GM12878 (cell line): ENCODE measurements at regions not wholly inside any gene's neighbourhood (a gene's known extent, or its start where the extent isn't known, plus 50 kb on each side); places are given as distances from the start of the nearest gene placed in this dataset.

Experiments
- ATAC-seq: fragments of 200-7000 bp; cut with Tn5 transposase; 3 replicates; pipeline ENCODE4 v1.9.1; 2020; ENCODE audit warnings: mild to moderate bottlenecking, moderate library complexity
- BruUV-seq: library from RNA; stranded (reverse); fragments of 400-500 nt; replicated peaks from 2 replicates; lab custom pipeline; 2021; lab: Mats Ljungman, UMichigan
- CTCF ChIA-PET: fragments of 300-600 bp; sonication (Branson Sonifier 250); formaldehyde crosslinking; extraction: SDS; loops from one replicate; lab custom pipeline; 2021; ENCODE audit warnings: inconsistent platforms; lab: Yijun Ruan, JAX
- POLR2A ChIA-PET: fragments of 350-600 bp; formaldehyde crosslinking; extraction: SDS; loops from one replicate; lab custom pipeline; 2021; ENCODE audit warnings: inconsistent platforms; lab: Charles Lee
- RAD21 ChIA-PET: fragments of 300-600 bp; sonication (Branson Sonifier 250); formaldehyde crosslinking; loops from one replicate; lab custom pipeline; 2023; ENCODE audit warnings: antibody characterized with exemption; ENCODE audit not compliant: unreplicated experiment; lab: Charles Lee
- SMC1A ChIA-PET: fragments of 300-600 bp; sonication (Branson Sonifier 250); formaldehyde crosslinking; loops from one replicate; lab custom pipeline; 2023; ENCODE audit not compliant: unreplicated experiment, uncharacterized antibody; lab: Charles Lee
- DNase-seq: peaks from one replicate; pipeline ENCODE4 v3.0.0-alpha.2; 2011; ENCODE audit warnings: low read depth, low spot score
- FAIRE-seq: peaks from 3 replicates; lab custom pipeline; 2011; peaks lifted over from hg19 to GRCh38; lab: Jason Lieb, UNC
- H2AFZ ChIP-seq: 2 replicates; pipeline ENCODE4 v1.6.0; 2011; ENCODE audit warnings: low read depth, low read length, control low read depth; ENCODE audit not compliant: control insufficient read depth
- H3K27ac ChIP-seq: 2 replicates; pipeline ENCODE4 v1.5.1; 2011; ENCODE audit warnings: control low read depth; ENCODE audit not compliant: control insufficient read depth, insufficient read depth
- H3K27me3 ChIP-seq, 2 experiments: replicated peaks in 1 of 2; 2 replicates each; pipeline versions ENCODE4 v1.6.0 to v1.6.1; 2011; ENCODE audit warnings: low read length in 1 of 2; ENCODE audit not compliant: control insufficient read depth in 2 of 2, insufficient read depth in 2 of 2
- H3K36me3 ChIP-seq, 2 experiments: 2 replicates each; pipeline ENCODE4 v1.5.1; 2011; ENCODE audit warnings: low read length in 1 of 2; ENCODE audit not compliant: control insufficient read depth in 2 of 2, insufficient read depth in 2 of 2
- H3K4me1 ChIP-seq: 2 replicates; pipeline ENCODE4 v1.6.1; 2011; ENCODE audit warnings: mild to moderate bottlenecking, low read length, moderate library complexity, mixed read lengths; ENCODE audit not compliant: control insufficient read depth, insufficient read depth
- H3K4me2 ChIP-seq: 2 replicates; pipeline ENCODE4 v1.6.0; 2011; ENCODE audit warnings: control low read depth; ENCODE audit not compliant: control insufficient read depth, insufficient read depth
- H3K4me3 ChIP-seq: fragments of 200-600 bp; sonication (generic); 2 replicates; pipeline ENCODE4 v1.5.1; 2016
- H3K79me2 ChIP-seq: 2 replicates; pipeline ENCODE4 v1.6.0; 2011; ENCODE audit warnings: low read length; ENCODE audit not compliant: control insufficient read depth, insufficient read depth
- H3K9ac ChIP-seq: 2 replicates; pipeline ENCODE4 v1.8.0; 2011; ENCODE audit warnings: low read length, control low read depth, mixed read lengths; ENCODE audit not compliant: control insufficient read depth, insufficient read depth
- H3K9me3 ChIP-seq: replicated peaks from 3 replicates; pipeline ENCODE4 v1.5.1; 2011; ENCODE audit warnings: mild to moderate bottlenecking, low read length; ENCODE audit not compliant: control insufficient read depth, insufficient read depth
- H4K20me1 ChIP-seq: 2 replicates; pipeline ENCODE4 v1.6.0; 2011; ENCODE audit not compliant: control insufficient read depth, insufficient read depth
- CBFB ChIP-seq: IDR thresholded peaks from 2 replicates; pipeline ENCODE4 v1.6.1; 2016; ENCODE audit warnings: antibody characterized with exemption, low read depth
- CEBPB ChIP-seq, 2 experiments: fragments of 150-350 bp in 1 of 2; IDR thresholded peaks; 2 replicates each; pipeline ENCODE4 v1.6.1; 2012 to 2014; ENCODE audit warnings: low read depth in 2 of 2, low read length in 2 of 2, borderline replicate concordance in 1 of 2, inconsistent platforms in 1 of 2
- CREB1 ChIP-seq: IDR thresholded peaks from 2 replicates; pipeline ENCODE4 v1.6.1; 2012; ENCODE audit warnings: low read depth, mild to moderate bottlenecking, inconsistent platforms
- LARP7 ChIP-seq: fragments of 450-650 bp; IDR thresholded peaks from 2 replicates; pipeline ENCODE4 v1.6.1; 2017; ENCODE audit warnings: mild to moderate bottlenecking
- NFXL1 ChIP-seq: fragments of 450-650 bp; IDR thresholded peaks from 2 replicates; pipeline ENCODE4 v1.6.1; 2017; ENCODE audit warnings: antibody characterized with exemption, mild to moderate bottlenecking, borderline replicate concordance
- TARDBP ChIP-seq: IDR thresholded peaks from 2 replicates; pipeline ENCODE4 v1.6.1; 2016; ENCODE audit warnings: borderline replicate concordance
- YY1 ChIP-seq: IDR thresholded peaks from 2 replicates; pipeline ENCODE4 v1.6.1; 2011; ENCODE audit warnings: low read depth, mild to moderate bottlenecking, low read length
- ZZZ3 ChIP-seq: IDR thresholded peaks from 2 replicates; pipeline ENCODE4 v1.6.1; 2011; ENCODE audit warnings: low read depth; ENCODE audit not compliant: control insufficient read depth, insufficient read length
- WGBS: methylation state at CpG from one replicate; pipeline ENCODE4 v1.1.6; 2016; ENCODE audit warnings: low lambda C conversion rate; ENCODE audit not compliant: insufficient replicate concordance, insufficient coverage; ENCODE audit errors: missing lambda C conversion rate; 5-methylcytosine and 5-hydroxymethylcytosine counted together
- in situ Hi-C: fragments of 300-500 bp; cut with MboI; formaldehyde crosslinking; loops from 9 replicates; pipeline ENCODE4 v1.14.3; 2018; ENCODE audit warnings: mixed read lengths
- intact Hi-C: fragments of 100-400 bp; cut with micrococcal nuclease; formaldehyde crosslinking; loops from one replicate; pipeline ENCODE4 v1.14.2; 2022; ENCODE audit not compliant: unreplicated experiment
- TF ChIP-seq, protein P1 (sequence below): fragments of 450-650 bp; IDR thresholded peaks from 2 replicates; pipeline ENCODE4 v1.6.1; 2017; ENCODE audit warnings: borderline replicate concordance
- TF ChIP-seq, protein P2 (sequence below): fragments of 450-650 bp; IDR thresholded peaks from 2 replicates; pipeline ENCODE4 v1.6.1; 2017; ENCODE audit warnings: mild to moderate bottlenecking, moderate library complexity
- TF ChIP-seq, protein P3 (sequence below): IDR thresholded peaks from 2 replicates; pipeline ENCODE4 v1.6.1; 2012; ENCODE audit warnings: low read depth, low read length, improper control_type of control experiment
- TF ChIP-seq, protein P4 (sequence below): IDR thresholded peaks from 2 replicates; pipeline ENCODE4 v1.6.1; 2012; ENCODE audit warnings: low read depth, low read length, improper control_type of control experiment

DNA sequence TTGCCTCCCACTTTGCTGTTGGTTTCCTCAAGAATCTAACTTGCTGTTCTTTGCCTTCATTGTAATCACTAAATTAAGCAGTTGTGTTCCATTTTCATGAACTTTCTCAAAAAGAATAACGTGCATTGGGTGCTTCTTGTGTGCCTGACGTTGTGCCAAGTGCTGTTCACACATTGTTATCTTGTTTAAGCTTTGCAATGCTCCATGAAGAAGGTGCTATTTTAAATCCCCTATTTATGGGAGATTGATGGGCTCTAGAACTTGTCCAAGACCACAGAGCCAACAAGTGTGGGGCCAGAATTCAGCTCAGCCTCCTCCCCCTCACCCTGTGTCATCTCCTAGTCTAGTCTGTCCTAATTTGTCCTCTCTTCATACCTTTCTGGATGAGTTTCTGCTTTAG, 199.8 kb downstream of the C1orf94 start (continued):
- TF ChIP-seq, protein P1, sequence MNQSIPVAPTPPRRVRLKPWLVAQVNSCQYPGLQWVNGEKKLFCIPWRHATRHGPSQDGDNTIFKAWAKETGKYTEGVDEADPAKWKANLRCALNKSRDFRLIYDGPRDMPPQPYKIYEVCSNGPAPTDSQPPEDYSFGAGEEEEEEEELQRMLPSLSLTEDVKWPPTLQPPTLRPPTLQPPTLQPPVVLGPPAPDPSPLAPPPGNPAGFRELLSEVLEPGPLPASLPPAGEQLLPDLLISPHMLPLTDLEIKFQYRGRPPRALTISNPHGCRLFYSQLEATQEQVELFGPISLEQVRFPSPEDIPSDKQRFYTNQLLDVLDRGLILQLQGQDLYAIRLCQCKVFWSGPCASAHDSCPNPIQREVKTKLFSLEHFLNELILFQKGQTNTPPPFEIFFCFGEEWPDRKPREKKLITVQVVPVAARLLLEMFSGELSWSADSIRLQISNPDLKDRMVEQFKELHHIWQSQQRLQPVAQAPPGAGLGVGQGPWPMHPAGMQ = no peak
- TF ChIP-seq NFXL1 (no peak), CBFB (no peak)
- TF ChIP-seq, all 136 proteins: peak for 0

DNA sequence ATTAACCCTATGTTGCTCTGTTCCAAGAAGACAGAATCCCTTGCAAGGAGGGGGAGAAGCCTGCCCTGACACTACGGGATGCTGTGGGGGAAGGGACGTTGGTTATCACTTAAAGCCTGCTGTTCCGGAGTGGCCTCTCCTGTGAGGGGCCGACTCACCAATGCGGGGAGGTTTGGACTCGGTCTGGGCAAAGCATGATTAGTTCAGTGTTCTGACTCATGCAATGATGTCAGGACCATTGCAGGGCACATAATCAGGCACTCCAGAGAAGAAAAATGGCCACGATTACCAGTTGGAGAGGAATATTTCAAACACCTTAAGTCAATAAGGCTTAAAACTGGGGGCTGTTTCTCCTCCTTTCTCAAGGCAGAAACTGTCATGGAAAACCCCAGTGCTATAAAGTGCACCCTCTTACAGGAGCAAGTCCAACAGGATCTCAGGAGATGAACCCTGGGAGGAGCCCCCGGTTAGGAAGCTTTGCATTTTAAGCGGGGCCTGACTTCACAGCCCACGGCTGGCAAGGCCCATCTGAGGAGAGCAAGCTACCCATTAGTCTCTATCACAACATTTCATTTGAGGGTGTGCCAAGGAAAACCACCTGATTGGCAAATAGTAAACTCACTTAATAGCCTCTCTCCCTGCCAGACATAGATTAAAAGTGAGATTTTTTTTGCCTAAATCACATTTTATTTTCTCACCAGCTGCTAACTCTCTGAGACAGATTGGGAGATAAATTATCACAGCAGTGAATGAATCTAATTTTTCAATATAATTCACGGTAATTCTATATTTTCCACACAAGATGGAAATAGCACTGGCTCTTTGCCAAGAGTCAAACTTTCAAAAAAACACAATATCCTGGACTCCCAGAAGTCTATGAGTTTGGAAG, 202.5 kb downstream of the C1orf94 start:
- Histone ChIP-seq H2AFZ (no peak overlapping the region), H3K4me3 (no peak overlapping the region), H3K79me2 (no peaks in the 10 kb centered on the region), H3K27me3 (no peaks in the 10 kb centered on the region; a peak in 1 of 4 replicates), H3K36me3 (no peaks in the 10 kb centered on the region), H3K9ac (no peak overlapping the region), H4K20me1 (no peaks in the 10 kb centered on the region), H3K4me2 (no peak overlapping the region), H3K9me3 (no peaks in the 10 kb centered on the region), H3K4me1 (no peaks in the 10 kb centered on the region), H3K27ac (no peak overlapping the region)
- ChIA-PET RAD21 (no interaction called here), SMC1A (no interaction called here), CTCF (interaction anchor here (0.6 kb wide), 1 partner anchor 13 kb away, joined by 3 read pairs; no protein-coding TSS in a partner anchor), POLR2A (no interaction called here)
- FAIRE-seq = no peak
- 42% methylated on average over 11 of the region's 11 CpGs for WGBS
- in situ Hi-C loops = no loop called here
- intact Hi-C loops = no loop called here
- no peak for DNase-seq
- no peak for ATAC-seq
- no peak for TF ChIP-seq TARDBP
- no peak for TF ChIP-seq CREB1
- TF ChIP-seq CEBPB (IDR thresholded peaks at IDR 0.05; ENCODE audit: borderline replicate concordance in 1 of 2, low read depth in 2 of 2, low read length in 2 of 2) = no peak
- TF ChIP-seq, protein P2, sequence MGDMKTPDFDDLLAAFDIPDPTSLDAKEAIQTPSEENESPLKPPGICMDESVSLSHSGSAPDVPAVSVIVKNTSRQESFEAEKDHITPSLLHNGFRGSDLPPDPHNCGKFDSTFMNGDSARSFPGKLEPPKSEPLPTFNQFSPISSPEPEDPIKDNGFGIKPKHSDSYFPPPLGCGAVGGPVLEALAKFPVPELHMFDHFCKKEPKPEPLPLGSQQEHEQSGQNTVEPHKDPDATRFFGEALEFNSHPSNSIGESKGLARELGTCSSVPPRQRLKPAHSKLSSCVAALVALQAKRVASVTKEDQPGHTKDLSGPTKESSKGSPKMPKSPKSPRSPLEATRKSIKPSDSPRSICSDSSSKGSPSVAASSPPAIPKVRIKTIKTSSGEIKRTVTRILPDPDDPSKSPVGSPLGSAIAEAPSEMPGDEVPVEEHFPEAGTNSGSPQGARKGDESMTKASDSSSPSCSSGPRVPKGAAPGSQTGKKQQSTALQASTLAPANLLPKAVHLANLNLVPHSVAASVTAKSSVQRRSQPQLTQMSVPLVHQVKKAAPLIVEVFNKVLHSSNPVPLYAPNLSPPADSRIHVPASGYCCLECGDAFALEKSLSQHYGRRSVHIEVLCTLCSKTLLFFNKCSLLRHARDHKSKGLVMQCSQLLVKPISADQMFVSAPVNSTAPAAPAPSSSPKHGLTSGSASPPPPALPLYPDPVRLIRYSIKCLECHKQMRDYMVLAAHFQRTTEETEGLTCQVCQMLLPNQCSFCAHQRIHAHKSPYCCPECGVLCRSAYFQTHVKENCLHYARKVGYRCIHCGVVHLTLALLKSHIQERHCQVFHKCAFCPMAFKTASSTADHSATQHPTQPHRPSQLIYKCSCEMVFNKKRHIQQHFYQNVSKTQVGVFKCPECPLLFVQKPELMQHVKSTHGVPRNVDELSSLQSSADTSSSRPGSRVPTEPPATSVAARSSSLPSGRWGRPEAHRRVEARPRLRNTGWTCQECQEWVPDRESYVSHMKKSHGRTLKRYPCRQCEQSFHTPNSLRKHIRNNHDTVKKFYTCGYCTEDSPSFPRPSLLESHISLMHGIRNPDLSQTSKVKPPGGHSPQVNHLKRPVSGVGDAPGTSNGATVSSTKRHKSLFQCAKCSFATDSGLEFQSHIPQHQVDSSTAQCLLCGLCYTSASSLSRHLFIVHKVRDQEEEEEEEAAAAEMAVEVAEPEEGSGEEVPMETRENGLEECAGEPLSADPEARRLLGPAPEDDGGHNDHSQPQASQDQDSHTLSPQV = no peak
- TF ChIP-seq, protein P3, sequence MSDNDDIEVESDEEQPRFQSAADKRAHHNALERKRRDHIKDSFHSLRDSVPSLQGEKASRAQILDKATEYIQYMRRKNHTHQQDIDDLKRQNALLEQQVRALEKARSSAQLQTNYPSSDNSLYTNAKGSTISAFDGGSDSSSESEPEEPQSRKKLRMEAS = no peak
- TF ChIP-seq, protein P4, sequence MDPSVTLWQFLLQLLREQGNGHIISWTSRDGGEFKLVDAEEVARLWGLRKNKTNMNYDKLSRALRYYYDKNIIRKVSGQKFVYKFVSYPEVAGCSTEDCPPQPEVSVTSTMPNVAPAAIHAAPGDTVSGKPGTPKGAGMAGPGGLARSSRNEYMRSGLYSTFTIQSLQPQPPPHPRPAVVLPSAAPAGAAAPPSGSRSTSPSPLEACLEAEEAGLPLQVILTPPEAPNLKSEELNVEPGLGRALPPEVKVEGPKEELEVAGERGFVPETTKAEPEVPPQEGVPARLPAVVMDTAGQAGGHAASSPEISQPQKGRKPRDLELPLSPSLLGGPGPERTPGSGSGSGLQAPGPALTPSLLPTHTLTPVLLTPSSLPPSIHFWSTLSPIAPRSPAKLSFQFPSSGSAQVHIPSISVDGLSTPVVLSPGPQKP = no peak
- TF ChIP-seq LARP7 = no peak
- no peak for TF ChIP-seq YY1
- no peak for TF ChIP-seq ZZZ3
- TF ChIP-seq NFXL1 = no peak
- BruUV-seq = no TSS peak
